ENCODE measurements at regions not wholly inside any gene's neighbourhood (a gene's known extent, or its start where the extent isn't known, plus 50 kb on each side); places are given as distances from the start of the nearest gene placed in this dataset.

- H3K4me1 ChIP-seq (ENCODE audit: control insufficient read depth, insufficient read depth, low read length): no peaks in the 10 kb centered on the region
- no peaks in the 10 kb centered on the region for H3K9me3 ChIP-seq (ENCODE audit: control insufficient read depth in 2 of 2, low read length in 2 of 2)
- H3K27ac ChIP-seq (ENCODE audit: low read length): no peak overlapping the region
- H3K4me3 ChIP-seq (ENCODE audit: low read length in 2 of 2): no peak overlapping the region
- H3K27me3 ChIP-seq (ENCODE audit: control insufficient read depth in 1 of 2, insufficient read depth in 2 of 2, low read length in 2 of 2): no peaks in the 10 kb centered on the region
- no peak overlapping the region for H3K9ac ChIP-seq (ENCODE audit: low read length in 2 of 2)
- no peaks in the 10 kb centered on the region for H3K36me3 ChIP-seq (ENCODE audit: control insufficient read depth in 2 of 2, insufficient read depth in 2 of 2, low read length in 2 of 2)
Measured at GRCh38 chr2:12031866-12032265, 285.4 kb downstream of the LPIN1 start.

- Histone ChIP-seq H3K4me1 (ENCODE audit: control insufficient read depth, insufficient read depth, low read length) (no peaks in the 10 kb centered on the region), H3K36me3 (ENCODE audit: control insufficient read depth in 2 of 2, insufficient read depth in 2 of 2, low read length in 2 of 2) (no peaks in the 10 kb centered on the region), H3K4me3 (ENCODE audit: low read length in 2 of 2) (no peak overlapping the region), H3K9ac (ENCODE audit: low read length in 2 of 2) (no peak overlapping the region), H3K27me3 (ENCODE audit: control insufficient read depth in 1 of 2, insufficient read depth in 2 of 2, low read length in 2 of 2) (no peaks in the 10 kb centered on the region), H3K27ac (ENCODE audit: low read length) (no peak overlapping the region), H3K9me3 (ENCODE audit: control insufficient read depth in 2 of 2, low read length in 2 of 2) (no peaks in the 10 kb centered on the region)
Measured at GRCh38 chr2:12032398-12032797, 286.0 kb downstream of the LPIN1 start.

GRCh38 chr2:12032975-12033374, 286.5 kb downstream of the LPIN1 start:
- Histone ChIP-seq H3K4me1 (ENCODE audit: control insufficient read depth, insufficient read depth, low read length) (no peaks in the 10 kb centered on the region), H3K9ac (ENCODE audit: low read length in 2 of 2) (no peak overlapping the region), H3K27ac (ENCODE audit: low read length) (no peak overlapping the region), H3K36me3 (ENCODE audit: control insufficient read depth in 2 of 2, insufficient read depth in 2 of 2, low read length in 2 of 2) (no peaks in the 10 kb centered on the region), H3K4me3 (ENCODE audit: low read length in 2 of 2) (no peak overlapping the region), H3K27me3 (ENCODE audit: control insufficient read depth in 1 of 2, insufficient read depth in 2 of 2, low read length in 2 of 2) (no peaks in the 10 kb centered on the region), H3K9me3 (ENCODE audit: control insufficient read depth in 2 of 2, low read length in 2 of 2) (no peaks in the 10 kb centered on the region)

- H3K9me3 ChIP-seq (ENCODE audit: control insufficient read depth in 2 of 2, low read length in 2 of 2): peaks cover 0 to 3% of the 10 kb centered on the region in 2 donors
- no peaks in the 10 kb centered on the region for H3K27me3 ChIP-seq (ENCODE audit: control insufficient read depth in 1 of 2, insufficient read depth in 2 of 2, low read length in 2 of 2)
- H3K27ac ChIP-seq (ENCODE audit: low read length): no peak overlapping the region
- H3K9ac ChIP-seq (ENCODE audit: low read length in 2 of 2): no peak overlapping the region
- no peaks in the 10 kb centered on the region for H3K36me3 ChIP-seq (ENCODE audit: control insufficient read depth in 2 of 2, insufficient read depth in 2 of 2, low read length in 2 of 2)
- H3K4me3 ChIP-seq (ENCODE audit: low read length in 2 of 2): no peak overlapping the region
- H3K4me1 ChIP-seq (ENCODE audit: control insufficient read depth, insufficient read depth, low read length): no peaks in the 10 kb centered on the region
Measured at GRCh38 chr2:12033494-12033893, 287.1 kb downstream of the LPIN1 start.

GRCh38 chr2:12034382-12034781, 287.9 kb downstream of the LPIN1 start:
- Histone ChIP-seq H3K9me3 (ENCODE audit: control insufficient read depth in 2 of 2, low read length in 2 of 2) (peaks cover 0 to 7% of the 10 kb centered on the region in 2 donors), H3K27ac (ENCODE audit: low read length) (no peak overlapping the region), H3K36me3 (ENCODE audit: control insufficient read depth in 2 of 2, insufficient read depth in 2 of 2, low read length in 2 of 2) (no peaks in the 10 kb centered on the region), H3K4me1 (ENCODE audit: control insufficient read depth, insufficient read depth, low read length) (no peaks in the 10 kb centered on the region), H3K4me3 (ENCODE audit: low read length in 2 of 2) (no peak overlapping the region), H3K9ac (ENCODE audit: low read length in 2 of 2) (no peak overlapping the region), H3K27me3 (ENCODE audit: control insufficient read depth in 1 of 2, insufficient read depth in 2 of 2, low read length in 2 of 2) (no peaks in the 10 kb centered on the region)

- Histone ChIP-seq H3K27ac (ENCODE audit: low read length) (no peak overlapping the region), H3K27me3 (ENCODE audit: control insufficient read depth in 1 of 2, insufficient read depth in 2 of 2, low read length in 2 of 2) (no peaks in the 10 kb centered on the region), H3K4me3 (ENCODE audit: low read length in 2 of 2) (no peak overlapping the region), H3K36me3 (ENCODE audit: control insufficient read depth in 2 of 2, insufficient read depth in 2 of 2, low read length in 2 of 2) (no peaks in the 10 kb centered on the region), H3K4me1 (ENCODE audit: control insufficient read depth, insufficient read depth, low read length) (no peaks in the 10 kb centered on the region), H3K9ac (ENCODE audit: low read length in 2 of 2) (no peak overlapping the region), H3K9me3 (ENCODE audit: control insufficient read depth in 2 of 2, low read length in 2 of 2) (peaks cover 0 to 7% of the 10 kb centered on the region in 2 donors)
Measured at GRCh38 chr2:12035029-12035720, 288.7 kb downstream of the LPIN1 start.

- H3K27me3 ChIP-seq (ENCODE audit: control insufficient read depth in 1 of 2, insufficient read depth in 2 of 2, low read length in 2 of 2): no peaks in the 10 kb centered on the region
- no peak overlapping the region for H3K9ac ChIP-seq (ENCODE audit: low read length in 2 of 2)
- H3K4me3 ChIP-seq (ENCODE audit: low read length in 2 of 2): no peak overlapping the region
- peaks cover 0 to 7% of the 10 kb centered on the region in 2 donors for H3K9me3 ChIP-seq (ENCODE audit: control insufficient read depth in 2 of 2, low read length in 2 of 2)
- H3K27ac ChIP-seq (ENCODE audit: low read length): no peak overlapping the region
- no peaks in the 10 kb centered on the region for H3K36me3 ChIP-seq (ENCODE audit: control insufficient read depth in 2 of 2, insufficient read depth in 2 of 2, low read length in 2 of 2)
- no peaks in the 10 kb centered on the region for H3K4me1 ChIP-seq (ENCODE audit: control insufficient read depth, insufficient read depth, low read length)
Measured at GRCh38 chr2:12035956-12036639, 289.7 kb downstream of the LPIN1 start.

GRCh38 chr2:12036640-12036983, 290.2 kb downstream of the LPIN1 start:
- H3K9ac ChIP-seq (ENCODE audit: low read length in 2 of 2): no peak overlapping the region

GRCh38 chr2:12037301-12037700, 290.9 kb downstream of the LPIN1 start:
- H3K27ac ChIP-seq (ENCODE audit: low read length): no peak overlapping the region
- H3K36me3 ChIP-seq (ENCODE audit: control insufficient read depth in 2 of 2, insufficient read depth in 2 of 2, low read length in 2 of 2): no peaks in the 10 kb centered on the region
- no peaks in the 10 kb centered on the region for H3K4me1 ChIP-seq (ENCODE audit: control insufficient read depth, insufficient read depth, low read length)
- H3K9me3 ChIP-seq (ENCODE audit: control insufficient read depth in 2 of 2, low read length in 2 of 2): peaks cover 0 to 7% of the 10 kb centered on the region in 2 donors
- H3K9ac ChIP-seq (ENCODE audit: low read length in 2 of 2): no peak overlapping the region
- no peak overlapping the region for H3K4me3 ChIP-seq (ENCODE audit: low read length in 2 of 2)
- H3K27me3 ChIP-seq (ENCODE audit: control insufficient read depth in 1 of 2, insufficient read depth in 2 of 2, low read length in 2 of 2): no peaks in the 10 kb centered on the region

More at GRCh38 chr2:12036640-12036983, 290.2 kb downstream of the LPIN1 start:
- Histone ChIP-seq H3K27ac (ENCODE audit: low read length) (no peak overlapping the region), H3K36me3 (ENCODE audit: control insufficient read depth in 2 of 2, insufficient read depth in 2 of 2, low read length in 2 of 2) (no peaks in the 10 kb centered on the region), H3K9me3 (ENCODE audit: control insufficient read depth in 2 of 2, low read length in 2 of 2) (peaks cover 0 to 7% of the 10 kb centered on the region in 2 donors), H3K4me3 (ENCODE audit: low read length in 2 of 2) (no peak overlapping the region), H3K27me3 (ENCODE audit: control insufficient read depth in 1 of 2, insufficient read depth in 2 of 2, low read length in 2 of 2) (no peaks in the 10 kb centered on the region), H3K4me1 (ENCODE audit: control insufficient read depth, insufficient read depth, low read length) (no peaks in the 10 kb centered on the region)

GRCh38 chr2:12041236-12041635, 294.8 kb downstream of the LPIN1 start:
- no peak overlapping the region for H3K9ac ChIP-seq (ENCODE audit: low read length in 2 of 2)
- no peak overlapping the region for H3K4me3 ChIP-seq (ENCODE audit: low read length in 2 of 2)
- H3K4me1 ChIP-seq (ENCODE audit: control insufficient read depth, insufficient read depth, low read length): no peaks in the 10 kb centered on the region
- no peak overlapping the region for H3K27ac ChIP-seq (ENCODE audit: low read length)
- H3K9me3 ChIP-seq (ENCODE audit: control insufficient read depth in 2 of 2, low read length in 2 of 2): peaks cover 0 to 7% of the 10 kb centered on the region in 2 donors
- H3K36me3 ChIP-seq (ENCODE audit: control insufficient read depth in 2 of 2, insufficient read depth in 2 of 2, low read length in 2 of 2): no peaks in the 10 kb centered on the region
- no peaks in the 10 kb centered on the region for H3K27me3 ChIP-seq (ENCODE audit: control insufficient read depth in 1 of 2, insufficient read depth in 2 of 2, low read length in 2 of 2)

- Histone ChIP-seq H3K36me3 (ENCODE audit: control insufficient read depth in 2 of 2, insufficient read depth in 2 of 2, low read length in 2 of 2) (no peaks in the 10 kb centered on the region), H3K9me3 (ENCODE audit: control insufficient read depth in 2 of 2, low read length in 2 of 2) (peaks cover 0 to 7% of the 10 kb centered on the region in 2 donors), H3K4me1 (ENCODE audit: control insufficient read depth, insufficient read depth, low read length) (no peaks in the 10 kb centered on the region), H3K9ac (ENCODE audit: low read length in 2 of 2) (no peak overlapping the region), H3K4me3 (ENCODE audit: low read length in 2 of 2) (no peak overlapping the region), H3K27me3 (ENCODE audit: control insufficient read depth in 1 of 2, insufficient read depth in 2 of 2, low read length in 2 of 2) (no peaks in the 10 kb centered on the region), H3K27ac (ENCODE audit: low read length) (no peak overlapping the region)
Measured at GRCh38 chr2:12043131-12043530, 296.7 kb downstream of the LPIN1 start.

Data from stomach smooth muscle (tissue), 2 donors.